Peyer's patch (tissue), 4 donors: ENCODE measurements at regions not wholly inside any gene's neighbourhood (a gene's known extent, or its start where the extent isn't known, plus 50 kb on each side); places are given as distances from the start of the nearest gene placed in this dataset.

Source experiments
- DNase-seq, 3 donors: peaks; one replicate each; pipeline ENCODE4 v3.0.0-alpha.2; 2017 to 2019
- H3K27ac ChIP-seq, 4 donors: fragments of 200-600 bp; sonication (generic); one replicate each; pipeline ENCODE4 v1.5.1; 2016 to 2019
- H3K27me3 ChIP-seq, 2 donors: fragments of 200-600 bp; sonication (generic); one replicate each; pipeline ENCODE4 v1.5.1; 2019
- H3K36me3 ChIP-seq, 3 donors: fragments of 200-600 bp; sonication (generic); one replicate each; pipeline ENCODE4 v1.5.1; 2016 to 2019
- H3K4me1 ChIP-seq, 4 donors: fragments of 200-600 bp; sonication (generic); one replicate each; pipeline ENCODE4 v1.5.1; 2016 to 2019
- H3K4me3 ChIP-seq, 4 donors: fragments of 200-600 bp; sonication (generic); 1 replicate in 3 of 4; 2 replicates in 1 of 4; pipeline ENCODE4 v1.5.1; 2016 to 2019; ENCODE audit warnings: mild to moderate bottlenecking in 1 of 4
- H3K9me3 ChIP-seq, 4 donors: fragments of 200-600 bp; sonication (generic); one replicate each; pipeline ENCODE4 v1.5.1; 2016 to 2019; ENCODE audit warnings: mild to moderate bottlenecking in 1 of 4
- CTCF ChIP-seq, 6 experiments: fragments of 450-650 bp in 4 of 6; fragments of 200-600 bp in 2 of 6; sonication (generic) in 1 of 6; IDR thresholded peaks; one replicate each; pipeline ENCODE4 v1.5.1; 2017 to 2019; ENCODE audit warnings: antibody characterized with exemption in 6 of 6, mild to moderate bottlenecking in 3 of 6, moderate library complexity in 1 of 6
- POLR2A ChIP-seq, 2 donors: fragments of 450-650 bp; IDR thresholded peaks; one replicate each; pipeline ENCODE4 v1.5.1; 2017; ENCODE audit warnings: antibody characterized with exemption in 2 of 2, mild to moderate bottlenecking in 2 of 2, moderate library complexity in 2 of 2

GRCh38 chr2:16507655-16508489 lies 157.8 kb downstream of the CYRIA start:
- no peaks in the 10 kb centered on the region for H3K36me3 ChIP-seq
- H3K27me3 ChIP-seq: no peaks in the 10 kb centered on the region
- H3K9me3 ChIP-seq: no peaks in the 10 kb centered on the region
- peak overlapping the region in 3 of 4 donors; percentile 12 to 44 (median 42) for H3K4me3 ChIP-seq
- TF ChIP-seq CTCF (IDR thresholded peaks at IDR 0.05) (peak in 4 of 6 experiments; percentile 41 to 68 (median 63)), POLR2A (IDR thresholded peaks at IDR 0.05) (no peak)
- peak in 2 of 3 donors; percentile 48 to 68 for DNase-seq
- no peak overlapping the region for H3K27ac ChIP-seq
- H3K4me1 ChIP-seq: peaks cover 0 to 5% (median 0%) of the 10 kb centered on the region in 4 donors

- Histone ChIP-seq H3K27ac (no peak overlapping the region), H3K9me3 (no peaks in the 10 kb centered on the region), H3K27me3 (no peaks in the 10 kb centered on the region), H3K4me1 (peaks cover 0 to 5% (median 0%) of the 10 kb centered on the region in 4 donors), H3K4me3 (no peak overlapping the region), H3K36me3 (no peaks in the 10 kb centered on the region)
- no peak for TF ChIP-seq POLR2A (IDR thresholded peaks at IDR 0.05)
- TF ChIP-seq CTCF (IDR thresholded peaks at IDR 0.05): no peak
- DNase-seq: no peak
Measured at GRCh38 chr2:16506366-16506765, 159.3 kb downstream of the CYRIA start.

GRCh38 chr2:16496426-16497388 lies 168.9 kb downstream of the CYRIA start:
- no peak for DNase-seq
- Histone ChIP-seq H3K9me3 (no peaks in the 10 kb centered on the region), H3K4me3 (no peak overlapping the region), H3K4me1 (no peaks in the 10 kb centered on the region), H3K27ac (no peak overlapping the region), H3K36me3 (no peaks in the 10 kb centered on the region), H3K27me3 (no peaks in the 10 kb centered on the region)
- no peak for TF ChIP-seq POLR2A (IDR thresholded peaks at IDR 0.05)
- no peak for TF ChIP-seq CTCF (IDR thresholded peaks at IDR 0.05)

GRCh38 chr2:16495509-16496208 lies 170.0 kb downstream of the CYRIA start:
- TF ChIP-seq CTCF (IDR thresholded peaks at IDR 0.05): no peak
- TF ChIP-seq POLR2A (IDR thresholded peaks at IDR 0.05): no peak
- Histone ChIP-seq H3K9me3 (no peaks in the 10 kb centered on the region), H3K36me3 (no peaks in the 10 kb centered on the region), H3K4me1 (no peaks in the 10 kb centered on the region), H3K27ac (no peak overlapping the region), H3K4me3 (no peak overlapping the region), H3K27me3 (no peaks in the 10 kb centered on the region)
- DNase-seq: no peak

GRCh38 chr2:16494836-16495508 lies 170.7 kb downstream of the CYRIA start:
- Histone ChIP-seq H3K27me3 (no peaks in the 10 kb centered on the region), H3K4me3 (no peak overlapping the region), H3K9me3 (no peaks in the 10 kb centered on the region), H3K27ac (no peak overlapping the region), H3K36me3 (no peaks in the 10 kb centered on the region), H3K4me1 (no peaks in the 10 kb centered on the region)
- no peak for TF ChIP-seq POLR2A (IDR thresholded peaks at IDR 0.05)
- no peak for TF ChIP-seq CTCF (IDR thresholded peaks at IDR 0.05)
- DNase-seq: no peak
